Left cardiac atrium (tissue), 4 donors: ENCODE measurements at regions not wholly inside any gene's neighbourhood (a gene's known extent, or its start where the extent isn't known, plus 50 kb on each side); places are given as distances from the start of the nearest gene placed in this dataset.
A peak's percentile ranks its signal among the peaks of the same experiment; 100 is the strongest.

Experiments used
- ATAC-seq, 2 donors: fragments of 200-7000 bp; cut with Tn5 transposase; one replicate each; pipeline ENCODE4 v1.9.1; 2020; ENCODE audit warnings: mild to moderate bottlenecking in 2 of 2, moderate library complexity in 2 of 2
- DNase-seq: peaks from one replicate; pipeline ENCODE4 v3.0.0-alpha.2; 2020
- intact Hi-C, 2 donors: fragments of 100-400 bp; cut with DNase I; formaldehyde crosslinking; loops; one replicate each; pipeline versions ENCODE4 v1.14.1 to v1.15.1; 2022 to 2023
- donor health status: DM: no; HTN: yes; CAD: no.
- donor health status: DM: no; HTN: yes; CAD: no; lungs with severe emphysema.
- donor health status: DM: yes; HTN: yes; CAD: no.
- donor health status: Dilated cardiomyopathy.

DNA sequence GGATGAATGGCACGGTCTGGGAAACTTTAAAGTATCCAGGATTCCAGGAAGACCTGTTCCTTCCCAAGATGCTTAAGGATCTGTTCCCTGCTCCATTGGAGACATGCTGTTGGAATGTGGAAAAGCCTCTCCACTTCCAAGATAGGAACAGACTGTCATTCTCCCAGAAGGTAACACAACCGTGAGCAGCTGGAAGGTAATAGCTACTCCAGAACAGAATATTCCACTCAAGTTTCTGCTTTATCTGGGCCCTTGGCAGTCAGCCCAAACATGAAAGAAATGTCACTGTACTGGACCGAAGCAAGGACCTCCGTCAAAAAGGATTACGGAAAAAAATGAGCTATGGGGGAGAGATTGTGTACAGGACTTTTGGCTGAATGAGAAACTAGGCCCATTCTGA is 420.9 kb upstream of the NBEA start:
- intact Hi-C loops: no loop called here
- DNase-seq: no peak
- ATAC-seq: no peak

DNA sequence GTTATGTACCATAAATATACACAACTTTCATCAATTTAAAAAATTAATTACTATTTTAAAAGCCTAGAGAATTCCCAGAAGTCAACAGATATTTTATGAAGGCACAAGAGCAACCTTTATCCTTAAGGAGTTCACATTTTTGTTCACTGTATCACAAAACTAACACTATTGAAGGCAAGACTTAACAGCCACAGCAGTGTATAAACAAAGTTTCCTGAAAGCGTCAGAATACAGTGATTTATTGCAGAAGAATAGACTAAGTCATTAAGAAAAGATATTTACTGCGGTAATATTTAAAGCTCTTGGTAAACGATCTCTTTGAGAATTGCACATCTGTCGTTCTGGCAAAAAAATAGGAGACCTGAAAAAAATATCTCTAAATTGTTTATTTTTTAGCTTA is 419.3 kb upstream of the NBEA start:
- intact Hi-C loops: no loop called here
- no peak for DNase-seq
- ATAC-seq: no peak

DNA sequence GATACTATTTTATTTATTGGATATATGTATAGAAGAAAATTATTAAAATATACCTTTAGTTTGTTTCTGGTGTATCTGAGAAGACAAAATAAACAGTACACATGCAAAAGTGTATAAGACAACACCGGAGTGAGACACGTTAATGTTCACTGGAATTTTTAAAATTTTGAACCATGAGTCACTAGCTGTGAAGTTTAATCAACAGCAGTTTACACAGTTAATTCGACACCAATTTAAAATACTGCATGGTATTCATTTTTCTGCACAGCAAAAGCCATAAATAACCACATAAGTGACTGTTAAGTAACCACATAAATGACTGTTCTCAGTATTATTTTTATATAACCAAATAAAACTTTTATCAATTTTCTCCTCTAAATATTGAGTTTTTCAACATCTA is 418.7 kb upstream of the NBEA start:
- DNase-seq (no peak), ATAC-seq (no peak)
- intact Hi-C loops: no loop called here

DNA sequence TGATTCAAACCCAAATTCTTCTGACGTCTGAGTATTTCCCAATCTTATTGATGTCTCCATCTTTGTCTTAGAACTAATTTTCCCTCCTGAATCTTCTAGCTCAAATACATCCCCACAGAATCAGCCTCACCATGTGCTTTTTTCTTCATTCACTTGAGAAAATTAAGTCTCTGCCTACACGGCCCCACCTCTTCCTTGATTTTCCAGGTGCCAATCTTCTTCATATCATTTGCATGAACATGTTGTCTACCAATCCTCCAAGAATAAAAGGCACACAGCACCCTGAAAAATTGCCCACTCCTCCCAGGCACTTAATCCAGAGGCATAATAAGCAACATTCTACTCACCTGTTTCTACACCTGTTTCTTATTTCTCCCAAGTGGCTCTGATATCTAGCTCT is 408.1 kb upstream of the NBEA start:
- DNase-seq (no peak), ATAC-seq (no peak)
- intact Hi-C loops: no loop called here

DNA sequence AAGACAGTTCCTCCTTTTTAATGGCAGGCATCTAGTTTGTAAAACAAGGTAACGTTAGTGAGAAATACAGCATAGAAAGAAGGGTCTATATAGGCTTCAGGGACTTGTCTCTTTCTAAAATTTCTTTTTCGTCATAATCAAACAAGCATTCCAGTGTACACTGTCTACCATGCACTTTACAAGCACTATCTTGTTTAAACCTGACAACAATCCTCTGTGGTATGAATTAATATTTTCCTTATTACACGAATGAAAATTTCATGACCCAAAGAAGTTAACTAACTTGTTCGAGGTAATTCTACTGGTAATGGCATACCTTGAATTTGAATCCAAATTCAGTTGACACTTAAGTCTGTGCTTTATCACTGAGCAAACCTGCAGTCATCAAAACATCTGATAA is 399.7 kb upstream of the NBEA start:
- ATAC-seq: no peak
- no peak for DNase-seq
- intact Hi-C loops: no loop called here

DNA sequence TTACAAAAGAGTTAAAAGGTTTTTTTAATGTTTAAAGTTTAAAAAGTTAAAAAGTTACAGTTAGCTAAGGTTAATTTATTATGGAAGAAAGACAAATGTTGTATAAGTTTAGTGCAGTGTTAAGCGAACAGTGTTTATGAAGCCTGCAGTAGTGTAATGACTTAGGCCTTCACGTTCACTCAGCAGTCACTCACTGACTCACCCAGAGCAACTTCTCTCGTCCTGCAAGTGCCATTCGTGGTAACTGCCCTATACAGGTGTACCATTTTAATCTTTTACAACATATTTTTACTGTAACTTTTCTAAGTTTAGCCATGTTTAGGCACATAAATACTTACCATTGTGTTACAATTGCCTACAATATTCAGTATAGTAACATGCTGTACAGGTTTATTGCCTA is 398.2 kb upstream of the NBEA start:
- intact Hi-C loops: no loop called here
- DNase-seq: no peak

DNA sequence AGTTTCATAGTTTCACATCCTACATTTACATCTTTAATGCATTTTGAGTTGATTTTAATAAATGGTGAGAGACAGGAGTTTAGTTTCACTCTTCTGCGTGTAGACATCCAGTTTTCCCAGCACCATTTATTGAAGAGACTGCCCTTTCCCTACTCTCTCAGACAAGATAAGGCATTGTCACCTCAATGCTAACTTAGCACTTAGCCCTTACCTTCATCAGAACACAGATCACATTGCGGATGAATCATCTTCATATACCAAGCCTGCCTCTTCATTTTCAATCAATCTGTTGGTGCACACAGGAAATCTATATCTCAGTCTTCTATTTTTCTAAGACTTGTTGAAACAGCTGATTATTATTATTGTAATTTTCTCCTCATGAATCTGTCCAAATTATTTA is 396.6 kb upstream of the NBEA start:
- DNase-seq (no peak), ATAC-seq (no peak)
- intact Hi-C loops: no loop called here

More for the DNA sequence above, 398.2 kb upstream of the NBEA start:
- no peak for ATAC-seq

DNA sequence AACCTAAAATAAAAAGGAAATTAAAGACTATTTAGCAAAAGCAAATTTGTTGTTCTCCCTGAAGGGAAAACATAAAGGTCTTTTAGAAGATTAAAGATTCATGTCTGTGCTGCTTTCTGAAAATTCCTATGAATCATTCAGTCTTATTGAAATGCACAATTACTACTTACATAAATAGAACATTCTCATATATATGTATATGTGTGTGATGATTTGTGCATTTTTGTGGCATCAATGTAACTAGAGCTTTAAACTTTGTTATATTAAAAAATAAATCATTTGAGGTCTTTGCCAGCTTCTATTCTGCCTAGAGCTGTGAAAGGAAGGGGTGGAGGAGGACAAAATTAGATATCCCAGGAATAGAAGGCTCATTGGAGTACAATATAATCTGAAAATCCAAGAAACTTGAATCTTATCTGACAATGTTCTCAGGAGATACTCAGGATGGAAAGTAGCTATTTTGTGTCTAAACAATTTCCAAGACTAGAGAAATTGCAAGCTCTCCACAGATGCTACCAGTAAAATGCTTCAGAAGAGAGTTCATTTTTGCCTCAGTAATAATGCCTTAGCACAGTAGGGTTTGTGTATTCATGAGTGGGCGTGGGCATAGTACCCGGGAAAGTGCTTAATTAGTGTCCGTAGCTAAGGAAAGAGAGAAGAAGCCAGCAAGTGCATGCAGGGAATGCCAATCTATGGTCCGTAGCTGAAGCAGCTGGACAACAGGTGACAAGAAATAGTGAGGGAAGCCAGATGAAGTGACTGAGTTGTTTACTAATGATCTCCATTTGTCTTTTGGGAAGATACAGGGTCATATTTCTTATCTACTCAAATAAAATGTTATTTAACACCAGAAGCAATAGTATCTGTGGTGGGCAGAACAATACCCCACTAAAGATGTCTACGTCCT is 395.5 kb upstream of the NBEA start:
- ATAC-seq (no peak), DNase-seq (no peak)

DNA sequence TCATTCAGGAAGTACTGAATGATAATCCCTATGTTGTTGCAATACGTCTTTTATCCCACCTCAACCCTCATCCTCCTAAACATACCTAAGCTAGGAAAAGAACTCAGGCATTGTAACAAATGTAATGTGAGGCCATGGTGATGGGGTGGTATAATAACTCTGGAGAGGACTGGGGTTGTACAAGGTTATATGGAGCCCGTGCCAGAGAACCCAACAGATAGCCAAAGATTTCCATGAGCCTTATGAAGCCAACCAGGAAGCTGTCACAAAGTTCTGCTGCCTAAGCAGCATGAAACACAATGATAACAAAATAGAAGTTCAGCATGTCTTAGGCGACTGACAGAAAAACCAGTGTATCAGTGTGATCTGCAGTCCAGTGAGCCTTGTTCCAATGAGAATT is 394.1 kb upstream of the NBEA start:
- ATAC-seq (no peak), DNase-seq (no peak)
- intact Hi-C loops: no loop called here

More for the DNA sequence above, 395.5 kb upstream of the NBEA start:
- intact Hi-C loops: no loop called here

DNA sequence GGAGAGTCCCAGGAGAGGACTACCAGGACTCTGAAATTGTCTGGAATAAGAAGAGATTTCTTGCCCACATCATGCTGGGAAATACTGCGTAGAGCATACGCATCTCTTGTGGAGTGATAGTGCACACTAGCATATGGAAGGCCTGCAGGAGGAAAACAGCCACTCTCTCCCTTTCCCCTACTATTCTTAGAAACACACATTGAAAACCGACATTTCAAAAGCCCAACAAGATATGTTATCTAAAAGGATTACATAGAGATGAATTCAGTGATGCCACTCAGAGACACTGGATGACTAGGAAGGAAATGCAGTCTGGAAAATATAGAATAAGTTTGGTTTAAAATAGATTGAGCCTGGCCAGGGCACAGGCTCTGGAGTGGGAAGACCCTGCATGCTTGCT is 388.7 kb upstream of the NBEA start:
- DNase-seq: no peak
- no peak for ATAC-seq
- intact Hi-C loops: no loop called here

DNA sequence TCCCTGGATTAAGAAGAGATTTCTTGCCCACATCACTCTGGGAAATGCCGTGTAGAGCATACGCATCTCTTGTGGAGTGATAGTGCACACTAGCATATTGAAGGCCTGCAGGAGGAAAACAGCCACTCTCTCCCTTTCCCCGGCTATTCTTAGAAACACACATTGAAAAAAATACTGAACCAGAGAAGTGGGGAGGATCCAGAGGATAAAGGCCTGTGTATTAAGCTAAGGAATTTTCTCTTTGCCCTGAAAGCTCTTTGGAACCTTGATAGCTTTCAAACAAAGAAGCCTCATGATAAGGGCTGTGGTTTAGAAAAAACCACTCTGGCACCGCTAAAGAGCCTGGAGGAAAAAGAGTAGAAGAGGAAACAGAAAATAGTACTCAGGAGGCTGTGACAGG is 386.1 kb upstream of the NBEA start:
- peak in 1 of 2 donors; percentile 41 for ATAC-seq
- intact Hi-C loops: no loop called here
- DNase-seq: no peak

DNA sequence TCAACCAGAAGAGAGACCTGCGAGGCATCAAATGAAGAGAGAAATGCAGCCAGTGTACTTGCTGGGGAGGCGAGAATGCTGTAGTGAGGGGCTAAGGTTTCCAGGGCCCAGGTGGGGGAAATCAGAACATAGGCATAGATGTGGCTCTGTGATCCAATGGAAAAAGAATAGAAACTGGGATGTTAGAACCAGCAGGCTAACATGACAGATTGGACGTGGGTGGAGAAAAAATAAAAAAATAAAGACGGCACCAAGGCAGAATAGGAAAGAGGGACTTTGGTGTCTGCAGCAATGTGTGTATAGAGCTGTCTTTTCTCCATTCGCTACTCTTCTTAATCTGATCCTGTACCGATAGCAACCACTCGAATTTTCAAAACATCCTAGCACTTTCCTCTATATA is 381.0 kb upstream of the NBEA start:
- intact Hi-C loops: no loop called here
- DNase-seq (no peak), ATAC-seq (no peak)

DNA sequence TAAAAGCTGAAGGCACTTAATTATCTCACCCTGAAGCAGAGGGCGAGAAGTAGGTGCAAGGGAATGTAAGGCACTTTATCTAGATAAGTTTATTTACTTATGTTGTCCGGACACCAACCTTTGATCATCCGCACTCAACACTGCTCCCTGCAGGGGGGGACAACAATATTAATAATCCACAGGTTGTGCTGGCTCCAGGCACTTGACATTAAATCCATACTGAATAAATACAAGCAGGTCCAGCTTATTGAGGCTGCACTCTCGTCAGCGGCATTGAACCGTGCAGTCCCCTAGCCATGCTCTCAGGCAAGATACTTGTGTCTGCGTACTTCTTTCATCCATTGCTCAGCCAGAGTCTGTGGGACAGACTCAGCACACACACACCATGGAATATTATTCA is 374.5 kb upstream of the NBEA start:
- ATAC-seq: no peak
- intact Hi-C loops: no loop called here
- DNase-seq: no peak

DNA sequence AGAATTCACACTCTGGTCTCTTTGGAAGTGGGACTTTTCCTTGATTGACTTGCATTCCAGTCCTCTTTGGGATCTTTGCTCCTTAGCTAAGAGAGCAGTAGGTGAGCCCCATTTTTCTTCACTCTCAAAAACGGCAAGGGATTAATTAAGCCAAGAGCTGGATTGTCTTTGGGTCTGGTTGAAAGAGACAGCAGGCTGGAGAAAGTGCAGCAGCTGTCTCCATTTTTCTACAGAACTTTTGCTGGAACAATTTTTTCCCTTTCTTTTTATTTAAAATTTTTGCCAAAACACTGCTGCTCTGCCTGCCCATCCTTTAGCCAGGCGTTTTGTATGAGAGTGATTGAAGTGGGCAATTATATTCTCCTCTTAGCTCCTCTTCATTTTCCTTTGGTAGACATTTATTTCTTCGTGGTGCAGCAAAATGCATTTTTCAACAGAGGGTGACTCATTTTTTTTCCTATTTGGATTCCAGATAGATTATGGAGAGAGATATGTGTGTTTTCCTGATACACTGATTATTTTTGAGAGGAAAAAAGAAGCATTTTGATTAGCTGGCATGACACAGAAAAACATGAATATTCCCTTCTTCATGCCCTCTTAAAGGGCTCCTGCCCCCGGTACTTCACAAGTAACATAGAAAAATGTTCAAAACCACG is 371.2 kb upstream of the NBEA start:
- no peak for DNase-seq
- intact Hi-C loops: no loop called here
- no peak for ATAC-seq

DNA sequence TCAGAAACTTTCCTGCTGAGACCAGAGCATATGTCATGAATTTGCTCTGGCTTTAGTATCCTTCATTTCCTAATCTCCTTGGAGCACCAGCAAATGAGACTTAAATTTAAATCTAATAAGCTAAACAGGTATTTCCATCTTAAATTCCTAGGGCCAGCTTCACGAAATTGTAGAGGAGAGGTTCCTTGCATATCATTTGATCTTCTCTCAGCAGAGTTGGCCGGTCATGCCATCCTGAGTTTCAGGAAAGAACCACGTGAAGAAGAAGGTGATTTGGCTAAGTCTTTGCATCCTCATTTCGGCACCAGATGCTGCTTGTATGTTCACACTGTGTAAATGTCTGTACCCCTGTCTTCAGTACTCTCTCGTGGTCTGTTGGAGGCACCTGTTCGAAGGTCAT is 370.4 kb upstream of the NBEA start:
- intact Hi-C loops: no loop called here
- DNase-seq (no peak), ATAC-seq (no peak)

DNA sequence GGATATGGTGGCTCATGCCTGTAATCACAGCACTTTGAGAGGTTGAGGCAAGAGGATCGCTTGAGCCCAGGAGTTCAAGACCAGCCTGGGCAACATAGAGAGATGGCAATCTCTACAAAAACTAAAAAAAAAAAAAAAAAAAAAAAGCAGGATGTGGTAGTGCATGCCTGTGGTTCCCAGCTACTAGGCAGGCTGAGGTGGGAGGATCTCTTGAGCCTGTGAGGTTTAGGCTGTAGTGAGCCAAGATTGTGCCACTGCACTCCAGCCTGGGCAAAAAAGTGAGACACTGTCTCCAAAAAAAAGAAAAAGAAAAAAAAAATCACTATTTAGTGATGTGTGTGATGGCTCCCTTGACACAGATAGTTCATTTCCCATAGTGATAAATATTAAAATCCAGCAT is 365.0 kb upstream of the NBEA start:
- DNase-seq (no peak), ATAC-seq (no peak)
- intact Hi-C loops: no loop called here

DNA sequence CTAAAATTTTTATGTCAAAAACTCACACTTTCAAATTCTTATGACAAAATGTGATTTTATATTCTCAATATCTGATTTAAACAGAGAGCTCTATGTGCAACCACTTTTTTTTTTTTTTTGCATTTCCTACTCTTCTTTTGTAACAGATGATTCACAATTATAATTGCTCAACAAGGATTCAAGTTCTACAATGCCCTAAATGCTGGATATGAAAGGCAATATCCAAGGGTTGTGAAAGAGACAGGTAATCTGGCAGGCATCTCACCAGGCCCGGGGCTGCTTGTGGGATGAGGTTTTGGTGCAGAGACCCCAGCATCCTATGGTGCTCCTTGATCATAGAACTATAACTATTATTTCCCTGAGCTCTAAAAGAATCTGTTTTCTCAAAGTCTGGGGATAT is 363.6 kb upstream of the NBEA start:
- peak in 1 of 2 donors; percentile 47 for ATAC-seq

DNA sequence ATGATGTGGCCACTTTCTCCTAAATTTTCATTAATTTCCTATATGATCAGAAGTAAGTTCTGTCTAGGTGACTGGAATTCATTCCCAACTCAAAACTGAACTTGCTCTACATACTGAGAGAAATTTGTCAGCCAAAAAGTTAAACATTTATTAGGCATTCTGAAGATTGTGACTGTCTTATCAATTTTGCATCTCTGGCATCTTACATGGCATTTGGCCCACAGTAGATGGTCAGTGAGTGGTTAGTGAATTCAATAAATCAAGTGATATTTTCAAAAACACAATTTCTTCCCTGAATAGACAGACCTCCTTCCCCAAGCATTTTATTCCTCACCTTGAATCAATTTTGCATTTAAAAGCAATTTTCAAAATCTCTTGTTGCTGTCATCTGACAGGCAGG is 363.2 kb upstream of the NBEA start:
- ATAC-seq (no peak), DNase-seq (no peak)
- intact Hi-C loops: no loop called here

More for the DNA sequence above, 363.6 kb upstream of the NBEA start:
- intact Hi-C loops: no loop called here
- DNase-seq: no peak

DNA sequence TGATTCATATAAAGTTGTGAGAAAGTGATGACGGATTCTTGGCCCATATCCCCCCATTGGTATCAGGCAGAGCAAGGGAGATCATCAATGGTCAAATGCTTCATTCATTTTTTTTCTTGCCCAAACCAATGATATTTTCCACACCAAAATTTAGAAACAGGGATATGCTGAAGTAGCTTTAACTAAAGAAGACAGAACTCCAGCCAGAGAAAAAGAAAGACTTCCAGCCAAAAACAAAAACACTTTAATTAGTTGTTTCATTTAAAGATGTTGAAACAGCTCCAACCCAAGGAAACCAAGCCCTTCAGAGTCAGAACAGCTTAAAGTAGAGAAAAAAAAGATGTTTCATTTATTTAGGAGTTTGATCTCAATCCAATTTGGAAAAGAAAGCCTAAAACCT is 358.9 kb upstream of the NBEA start:
- no peak for DNase-seq
- peak in 1 of 2 donors; percentile 18 for ATAC-seq
- intact Hi-C loops: no loop called here

DNA sequence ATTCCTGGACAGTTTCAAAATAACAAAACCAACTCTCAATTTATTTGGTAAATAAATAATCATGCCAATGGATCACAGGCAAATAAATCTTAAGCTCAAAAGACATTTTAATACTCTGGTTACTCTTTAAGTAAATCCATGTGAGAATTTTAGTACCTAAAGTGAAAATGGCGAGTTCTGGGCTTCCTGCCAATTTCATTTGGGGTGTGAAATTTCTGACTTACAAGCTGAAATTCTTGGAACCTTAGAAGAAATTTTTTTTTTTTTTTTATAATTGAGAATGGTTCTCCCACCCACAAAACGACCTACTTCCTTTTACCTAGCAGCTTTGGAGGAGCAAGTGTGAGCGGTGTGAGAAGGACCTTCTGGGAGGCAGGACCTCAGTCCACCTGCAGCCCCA is 354.5 kb upstream of the NBEA start:
- ATAC-seq: no peak
- no peak for DNase-seq
- intact Hi-C loops: no loop called here

DNA sequence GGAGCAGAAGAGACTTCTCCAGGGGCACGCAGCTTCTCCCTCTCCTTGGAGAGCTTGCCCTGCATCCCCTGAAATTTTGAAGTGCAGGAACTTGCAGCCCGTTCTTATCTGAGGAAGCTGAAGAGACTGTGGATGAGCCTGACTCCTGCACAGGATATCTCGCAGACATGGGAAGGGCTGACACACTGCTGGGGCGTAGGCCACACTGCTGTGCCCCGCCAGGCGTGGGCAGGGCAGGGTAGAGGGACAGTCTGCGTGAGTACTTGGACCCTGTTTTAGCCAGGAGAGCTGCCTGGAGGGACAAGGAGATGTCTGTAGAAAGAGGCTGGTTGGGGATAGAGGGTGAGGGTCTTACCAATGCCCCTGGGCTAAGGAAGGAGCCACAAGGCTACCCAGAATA is 353.7 kb upstream of the NBEA start:
- DNase-seq: no peak
- ATAC-seq: peak in 1 of 2 donors; percentile 56
- intact Hi-C loops: no loop called here
